NCI-H1417 (cell line): ENCODE measurements at regions not wholly inside any gene's neighbourhood (a gene's known extent, or its start where the extent isn't known, plus 50 kb on each side); places are given as distances from the start of the nearest gene placed in this dataset.
"Not testable (repeated sequence)": the region's sequence is repeated elsewhere in the genome, so short reads cannot be mapped to it uniquely, and the experiment has no call there.

Source experiments
- DNase-seq, 3 experiments: peaks; one replicate each; lab custom pipeline; 2025; lab: John Stamatoyannopoulos, UW

DNA sequence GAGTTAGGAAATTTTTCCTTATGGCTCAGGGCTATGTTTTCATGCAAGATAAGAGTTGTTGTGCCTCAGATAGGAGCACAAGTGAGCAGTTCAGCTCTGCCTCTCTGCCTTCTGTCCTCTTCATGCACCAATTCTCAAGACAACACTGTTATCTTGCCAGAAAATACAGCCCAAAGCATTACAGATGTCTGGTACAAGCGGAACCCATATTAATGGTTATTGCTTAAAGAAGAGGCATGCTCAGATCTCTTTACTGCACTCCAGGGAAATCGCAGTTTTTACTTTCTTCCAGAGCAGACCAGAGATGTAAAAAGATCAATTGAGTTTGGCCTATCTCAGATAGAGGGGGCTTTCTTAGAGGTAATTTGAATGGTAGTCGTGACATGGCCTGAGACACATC is 361.6 kb upstream of the WWC1 start:
- no peak for DNase-seq

DNA sequence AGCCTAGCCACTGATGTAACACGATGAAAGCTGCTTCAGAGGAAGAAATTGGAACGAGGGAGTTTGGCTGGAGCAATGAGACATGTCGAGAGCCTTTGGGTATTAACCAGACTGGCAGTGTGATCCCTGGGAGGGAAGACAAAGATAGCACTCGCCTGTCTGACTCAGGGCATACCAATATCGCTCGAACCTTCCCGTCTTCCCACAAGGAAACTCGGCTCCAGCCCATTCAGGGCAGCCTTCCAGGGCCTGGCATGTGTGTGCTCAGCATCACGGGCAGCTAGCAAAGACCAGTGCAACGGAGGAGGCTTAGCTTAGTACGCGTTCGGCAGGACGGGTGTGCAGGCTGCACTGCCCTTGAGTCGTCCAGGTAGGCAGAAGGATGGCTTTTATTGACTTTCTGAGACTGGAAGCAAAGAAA is 356.9 kb upstream of the WWC1 start:
- no peak for DNase-seq

DNA sequence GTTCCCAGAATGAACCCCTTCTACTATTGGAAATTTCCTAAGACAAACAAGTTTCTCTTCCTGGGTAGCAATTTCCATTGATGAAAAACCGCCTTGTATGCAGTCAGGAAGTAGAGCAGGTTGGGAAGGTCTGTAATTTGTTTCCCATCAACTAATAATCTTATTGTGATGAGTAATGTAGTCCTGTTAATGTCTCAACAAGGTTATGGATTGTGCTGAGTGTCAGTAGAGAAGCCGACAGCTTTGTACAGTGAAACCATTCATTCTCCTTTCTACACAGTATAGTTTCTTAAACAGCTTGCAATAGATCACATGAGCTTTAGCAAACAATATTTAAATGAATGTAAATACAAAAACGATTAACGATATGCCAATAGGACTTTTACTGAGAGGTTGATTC is 355.4 kb upstream of the WWC1 start:
- DNase-seq = no peak

DNA sequence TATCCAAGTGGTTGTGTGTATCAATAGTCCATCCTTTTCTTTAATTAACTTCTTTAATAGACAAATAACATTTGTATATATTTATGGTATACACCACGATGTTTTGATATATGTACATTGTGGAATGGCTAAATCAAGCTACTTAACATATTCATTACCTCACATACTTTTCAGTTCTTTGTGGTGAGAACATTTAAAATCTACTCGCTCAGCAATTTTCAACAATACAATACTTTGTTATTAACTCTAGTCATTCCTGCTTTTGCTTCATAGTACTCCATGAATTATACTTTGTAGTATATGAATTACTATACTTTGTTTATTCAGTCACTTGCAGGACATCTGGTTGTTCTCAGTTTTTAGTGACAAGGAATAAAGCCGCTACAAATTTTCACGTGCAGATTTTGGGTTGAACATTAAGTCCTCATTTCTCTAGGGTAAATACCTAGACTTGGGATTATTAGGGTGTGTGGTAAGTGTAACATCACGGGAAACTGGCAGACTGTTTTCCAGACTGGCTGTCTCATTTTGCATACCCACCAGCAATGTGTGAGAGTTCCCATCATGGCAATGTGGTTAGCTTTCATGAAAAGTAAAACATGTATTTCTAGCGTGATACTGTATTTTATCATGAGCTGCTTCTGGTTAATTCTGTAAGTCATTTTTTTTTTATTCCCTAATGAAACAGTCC is 354.4 kb upstream of the WWC1 start:
- DNase-seq = no peak

DNA sequence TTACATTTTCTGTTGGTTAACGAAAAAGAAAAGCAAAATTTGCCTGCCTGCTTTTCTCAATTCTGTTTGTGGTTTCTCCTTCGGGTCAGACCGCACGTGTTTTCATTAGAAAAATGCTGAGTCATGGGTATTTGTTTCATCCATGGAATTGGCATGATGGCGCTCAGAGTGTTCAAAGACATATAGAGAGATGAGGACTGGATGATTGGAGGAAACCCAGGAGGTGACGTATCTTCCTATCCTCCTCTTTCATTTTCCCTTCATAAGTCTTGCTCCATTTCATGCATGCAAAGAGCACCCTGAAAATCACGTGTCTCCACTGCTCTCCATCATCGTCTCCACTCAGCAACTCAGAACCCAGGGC is 353.8 kb upstream of the WWC1 start:
- no peak for DNase-seq

DNA sequence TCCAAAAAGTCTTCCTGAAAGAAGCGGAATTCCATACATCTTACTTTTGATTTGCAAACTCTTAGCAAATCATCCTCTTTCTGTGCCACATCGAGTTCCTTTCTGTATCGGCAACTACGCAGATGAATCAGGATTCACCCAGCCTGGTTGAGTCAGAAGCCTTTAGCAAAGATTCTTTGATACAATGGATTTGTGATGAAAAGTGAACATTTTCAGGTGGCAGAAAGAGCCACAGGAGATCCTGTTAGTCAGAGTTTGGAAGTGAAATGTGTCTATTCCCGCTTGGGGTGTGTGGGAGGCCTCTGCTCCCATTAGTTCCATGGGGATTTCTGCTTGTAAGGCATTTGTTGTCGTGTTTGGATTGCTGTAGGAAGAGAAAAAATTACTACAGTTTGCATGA is 351.8 kb upstream of the WWC1 start:
- DNase-seq = no peak

DNA sequence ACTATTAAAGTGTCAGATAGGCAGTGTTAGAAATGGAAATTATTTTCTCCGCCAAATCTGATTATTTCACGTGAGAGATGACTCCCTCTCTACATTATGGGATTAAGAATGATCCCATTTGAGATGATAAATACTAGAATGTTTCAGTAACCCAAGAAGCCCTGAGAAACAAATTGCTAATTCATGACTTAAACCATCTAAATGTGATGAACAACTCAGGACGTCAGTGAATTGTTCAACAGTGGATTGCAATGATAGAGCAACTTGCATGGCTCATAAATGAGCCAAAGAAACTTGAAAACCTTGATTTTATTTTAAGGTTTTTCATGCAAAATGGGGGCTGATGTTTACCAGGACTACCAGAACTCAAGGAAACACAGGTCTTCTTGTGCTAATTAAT is 350.5 kb upstream of the WWC1 start:
- no peak for DNase-seq

DNA sequence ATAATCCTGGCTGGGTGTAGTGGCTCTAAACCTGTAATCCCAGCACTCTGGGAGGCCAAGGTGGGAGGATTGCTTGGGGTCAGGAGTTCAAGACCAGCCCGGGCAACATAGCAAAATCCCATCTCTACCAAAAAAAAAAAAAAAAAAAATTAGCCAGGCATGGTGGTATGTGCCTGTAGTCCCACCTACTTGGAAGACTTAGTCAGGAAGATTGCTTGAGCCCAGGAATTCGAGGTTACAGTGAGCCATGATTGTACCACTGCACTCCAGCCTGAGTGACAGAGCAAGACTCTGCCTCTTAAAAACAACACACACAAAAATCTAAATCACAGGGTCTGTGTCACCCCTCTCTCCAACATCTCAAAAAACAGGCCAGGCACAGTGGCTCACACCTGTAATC is 349.9 kb upstream of the WWC1 start:
- not testable (repeated sequence) for DNase-seq

DNA sequence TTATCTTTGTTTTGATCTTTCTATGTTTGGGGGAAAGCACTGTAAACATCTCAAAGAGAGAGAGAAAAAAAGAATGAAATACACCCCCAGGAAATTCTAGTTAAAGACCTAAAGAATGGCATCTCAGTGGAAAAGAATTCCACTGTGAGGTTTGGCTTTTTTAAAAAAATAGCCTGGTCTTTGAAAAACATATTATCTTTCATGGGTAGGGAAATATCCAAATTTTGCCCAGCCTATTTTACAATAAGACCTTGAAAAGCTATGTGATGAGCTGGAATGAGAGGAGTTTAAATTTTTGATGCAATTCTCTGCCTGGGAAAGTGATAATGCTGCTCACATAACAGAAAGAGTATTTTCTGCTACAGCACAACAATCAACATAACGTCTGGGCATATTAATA is 348.1 kb upstream of the WWC1 start:
- DNase-seq = no peak

DNA sequence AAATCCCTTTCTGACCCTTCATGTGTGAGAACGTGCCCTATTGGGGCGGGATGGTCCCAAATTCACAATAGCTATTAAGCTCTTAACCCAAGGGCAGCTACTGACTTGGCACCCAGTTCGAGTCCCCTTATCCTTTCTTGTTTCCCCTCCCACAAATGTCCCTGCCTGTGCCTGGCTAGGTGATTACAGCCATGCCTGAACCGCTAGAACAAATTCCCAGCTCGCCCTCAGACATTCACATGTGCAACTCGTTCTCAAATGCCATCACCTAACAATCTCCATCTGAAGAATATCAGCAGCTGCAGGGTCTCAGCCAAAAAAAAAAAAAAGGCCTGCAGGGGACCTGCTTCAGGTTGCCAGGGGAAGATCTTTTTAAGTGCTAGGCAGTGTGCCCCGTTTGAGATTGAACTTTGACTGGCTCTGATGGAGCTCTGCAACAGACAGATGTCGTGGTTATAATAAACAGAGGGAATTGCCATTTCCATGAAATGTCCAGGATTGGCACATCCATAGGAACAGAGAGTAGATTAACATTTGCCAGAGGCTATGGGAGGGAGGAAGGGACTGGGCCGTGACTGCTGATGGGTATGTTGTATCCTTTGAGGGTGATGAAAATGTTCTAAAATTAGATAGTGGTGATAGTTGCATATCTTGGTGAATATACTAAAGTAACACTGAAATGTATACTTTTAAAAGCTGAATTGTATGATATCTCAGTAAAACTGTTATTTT is 347.2 kb upstream of the WWC1 start:
- no peak for DNase-seq

DNA sequence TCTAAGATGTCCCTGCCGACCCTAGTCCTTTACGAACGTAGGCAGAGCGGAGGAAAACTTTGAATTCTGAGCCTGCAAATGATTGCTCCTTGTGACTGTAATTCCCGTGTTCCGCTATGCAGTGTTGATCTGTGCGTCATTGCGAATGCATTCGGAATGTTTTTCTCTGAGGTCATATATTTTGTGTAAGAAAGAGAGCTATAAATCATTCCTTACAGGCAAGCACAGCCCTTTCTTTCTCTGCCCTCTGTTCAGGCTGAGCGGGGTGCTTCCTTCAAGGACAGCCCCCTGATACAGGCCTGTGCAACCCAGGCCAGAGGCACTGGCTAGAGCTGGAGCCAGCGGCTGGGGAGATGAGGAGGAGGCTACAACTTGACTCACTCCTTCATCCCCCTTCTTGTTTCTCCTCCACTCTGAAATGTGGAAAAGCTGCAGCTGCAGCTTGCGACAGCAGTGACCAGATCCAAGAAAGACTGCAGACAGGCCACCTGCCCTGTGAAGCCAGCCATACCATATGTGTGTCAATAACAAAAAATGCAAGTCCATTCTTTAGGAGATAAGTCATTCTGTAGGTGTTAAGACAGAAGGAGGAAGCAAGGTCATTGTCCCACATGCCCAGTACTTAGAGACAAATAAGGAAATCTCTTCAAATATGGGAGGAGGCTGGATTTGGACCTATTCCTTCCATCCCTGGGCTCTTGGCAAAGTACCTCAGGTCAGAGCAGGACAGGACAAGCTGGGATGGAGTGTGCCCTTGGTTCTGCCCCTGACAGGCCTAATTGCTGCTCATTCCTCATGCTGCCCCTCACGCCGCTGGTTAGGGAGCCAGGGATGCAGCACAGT is 345.7 kb upstream of the WWC1 start:
- DNase-seq = no peak

DNA sequence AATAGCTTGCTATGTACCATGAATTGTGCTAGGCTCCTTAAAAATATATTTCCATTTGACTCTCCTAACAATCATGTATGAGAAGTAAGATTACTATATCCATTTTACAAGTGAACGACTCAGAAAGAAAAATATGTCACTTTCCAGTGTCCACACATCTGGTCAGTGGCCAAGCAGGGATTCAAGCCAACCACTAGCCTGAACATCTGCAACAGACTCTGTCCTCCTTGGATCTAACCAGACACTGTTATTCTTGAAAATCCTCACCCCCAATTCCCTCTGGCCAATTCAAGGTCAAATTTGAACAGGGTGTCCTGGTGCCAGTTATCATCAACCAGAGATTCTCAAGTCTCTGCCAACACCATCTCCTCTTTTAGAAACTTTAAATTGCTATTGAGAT is 344.1 kb upstream of the WWC1 start:
- no peak for DNase-seq

DNA sequence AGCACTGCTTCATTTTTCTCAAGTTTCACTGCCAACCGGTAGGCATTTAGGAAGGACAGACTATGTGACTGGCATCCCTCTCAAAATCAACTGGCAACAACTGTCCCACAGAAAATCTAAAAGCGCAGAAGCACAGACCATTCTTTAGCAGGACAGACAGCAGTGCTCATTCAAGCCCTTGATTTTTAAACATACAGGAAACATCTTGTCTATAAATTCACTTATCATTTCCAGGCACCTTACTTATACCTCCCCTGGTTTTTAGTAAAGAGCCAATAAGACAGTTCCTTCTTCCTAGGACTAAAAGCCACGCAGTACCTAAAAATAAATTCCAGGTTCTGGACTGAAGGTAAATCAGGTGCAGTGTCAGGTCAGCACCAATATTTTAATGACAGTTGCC is 343.2 kb upstream of the WWC1 start:
- no peak for DNase-seq

DNA sequence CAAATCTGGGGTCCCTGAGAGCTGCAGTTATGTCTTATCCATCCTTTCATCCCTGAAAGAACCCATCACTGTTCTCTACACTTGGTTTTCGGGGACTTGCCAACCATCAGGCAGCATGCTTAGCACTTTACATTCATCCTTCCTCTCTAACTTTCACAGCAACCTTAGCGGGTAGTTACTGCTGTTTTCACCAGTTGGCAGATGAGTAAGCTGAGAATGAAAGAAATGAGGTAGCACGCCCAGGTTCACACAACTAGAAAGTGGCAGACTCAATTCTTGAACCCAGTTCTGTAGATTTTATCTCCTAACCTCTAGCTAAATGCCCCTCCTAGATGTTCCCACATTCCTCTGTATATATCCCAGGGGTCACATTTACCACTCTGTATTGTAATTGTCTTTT is 342.0 kb upstream of the WWC1 start:
- DNase-seq = no peak

DNA sequence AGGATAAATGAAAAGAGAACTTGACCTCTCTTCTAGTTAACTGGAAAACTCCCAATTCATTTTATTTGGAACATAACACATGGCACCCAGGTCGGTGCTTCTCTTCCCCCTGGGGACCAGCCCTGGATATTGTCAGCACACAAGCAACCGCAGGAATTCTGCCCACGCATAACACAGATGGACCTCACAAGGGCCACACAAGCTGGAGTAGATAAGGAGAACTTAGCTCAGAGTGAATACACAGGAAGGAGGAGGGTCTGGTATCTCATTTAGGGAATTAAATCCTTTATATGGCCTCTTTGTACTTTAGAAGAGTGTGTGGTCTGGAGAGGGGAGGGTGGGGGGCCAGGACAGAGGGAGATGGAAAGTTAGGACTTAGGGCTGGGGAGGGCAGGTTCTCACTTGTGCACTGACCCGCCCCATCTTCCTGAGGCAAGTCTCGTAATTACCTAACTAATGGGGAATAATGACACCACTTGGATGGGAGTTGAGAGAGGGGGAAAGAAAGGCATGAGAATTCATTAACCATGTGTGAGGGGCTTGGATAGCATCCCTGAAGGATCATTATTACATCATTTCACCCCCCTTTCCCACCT is 341.2 kb upstream of the WWC1 start:
- peak in 1 of 3 experiments; percentile 23 for DNase-seq

DNA sequence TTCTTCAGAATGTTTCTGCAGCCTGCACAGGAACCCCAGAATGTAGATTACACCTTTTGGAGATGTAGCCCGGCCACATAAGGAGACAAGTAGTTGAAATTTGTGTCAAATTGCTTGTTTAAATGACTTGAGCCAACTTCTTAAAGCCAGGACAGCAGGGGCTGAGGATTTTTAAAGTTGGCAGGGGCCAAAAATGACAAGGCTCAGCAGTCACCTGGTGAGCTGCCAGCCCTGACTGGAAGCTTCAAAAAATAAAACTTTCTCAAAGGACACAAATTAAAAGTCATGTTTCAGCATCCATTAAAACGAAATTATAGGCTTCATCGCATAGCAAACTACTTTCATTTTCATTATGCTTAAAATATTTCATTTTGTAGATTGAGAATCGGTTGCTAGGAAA is 340.3 kb upstream of the WWC1 start:
- DNase-seq = no peak

DNA sequence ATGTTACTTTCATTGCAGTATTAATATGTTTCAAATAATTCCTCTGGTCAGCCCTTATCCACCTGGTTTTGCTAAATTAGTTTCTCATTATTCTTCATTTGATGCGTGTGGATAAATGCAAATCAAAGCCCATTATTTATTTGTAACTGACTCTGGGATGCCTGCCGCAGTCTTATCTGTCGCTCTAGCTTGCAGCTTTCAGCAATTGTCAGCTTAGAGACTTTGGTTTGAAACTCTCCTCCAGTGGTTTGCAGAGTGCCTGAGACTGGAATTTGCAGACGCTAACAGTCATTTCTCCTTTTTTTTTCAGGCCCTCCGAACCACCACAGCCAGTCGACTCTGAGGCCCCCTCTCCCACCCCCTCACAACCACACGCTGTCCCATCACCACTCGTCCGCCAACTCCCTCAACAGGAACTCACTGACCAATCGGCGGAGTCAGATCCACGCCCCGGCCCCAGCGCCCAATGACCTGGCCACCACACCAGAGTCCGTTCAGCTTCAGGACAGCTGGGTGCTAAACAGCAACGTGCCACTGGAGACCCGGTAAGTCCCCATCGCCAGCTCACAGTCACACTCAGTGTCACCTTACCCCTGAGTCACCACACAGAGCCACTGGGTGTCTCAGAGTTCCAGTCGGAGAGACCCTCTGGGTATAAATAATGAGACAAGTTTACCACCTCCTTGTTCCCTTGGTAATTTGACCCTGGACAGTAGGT is 339.0 kb upstream of the WWC1 start:
- DNase-seq = no peak

DNA sequence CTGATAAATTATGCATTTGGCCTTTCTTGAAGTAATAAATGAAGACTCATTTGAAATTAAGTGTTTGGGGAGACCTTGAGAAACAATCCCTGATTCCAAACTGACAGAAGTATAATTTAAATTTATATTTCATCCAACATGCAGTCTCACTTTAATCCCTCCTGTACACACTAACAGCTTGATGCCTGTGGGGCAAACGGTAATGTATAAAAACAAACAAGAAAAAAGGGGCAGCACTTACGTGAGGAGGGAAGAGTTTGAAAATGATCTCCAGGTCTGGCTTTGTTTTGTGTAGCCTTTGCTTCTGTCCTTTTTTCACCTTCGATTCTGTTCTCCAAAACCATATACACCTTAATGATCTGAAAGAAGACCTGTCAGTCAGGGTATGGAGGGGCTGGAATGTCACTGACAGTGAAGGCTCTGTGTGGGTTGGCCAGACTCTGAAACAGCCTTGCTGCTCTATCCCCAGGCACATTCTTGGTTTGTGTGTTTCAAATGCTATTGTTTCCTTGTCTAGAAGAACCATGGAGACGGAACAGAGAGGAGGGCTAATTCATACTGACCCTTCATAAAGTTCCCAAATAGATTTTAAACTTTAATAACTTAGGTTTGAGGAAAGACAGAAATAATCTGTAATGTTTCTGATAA is 338.2 kb upstream of the WWC1 start:
- DNase-seq = peak in 2 of 3 experiments; percentile 30 to 67

DNA sequence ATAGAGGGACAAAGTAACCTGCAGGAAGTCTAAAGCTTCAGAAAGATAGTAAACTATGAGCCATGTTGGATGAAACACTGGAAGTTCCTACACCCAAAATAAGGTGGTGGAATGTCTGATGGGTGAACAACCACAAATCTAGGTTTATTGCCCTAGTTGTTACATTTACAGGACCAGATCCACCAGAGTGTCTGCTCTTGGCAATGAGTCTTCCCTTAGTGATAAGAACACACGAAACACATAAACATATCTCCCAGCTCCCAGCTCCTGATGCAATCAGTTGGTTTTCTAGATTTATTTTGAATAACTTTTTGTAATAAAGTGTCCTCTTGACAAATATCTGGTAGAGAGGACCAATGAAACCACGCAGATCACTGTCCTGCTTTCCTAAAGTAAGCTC is 329.7 kb upstream of the WWC1 start:
- DNase-seq = no peak

DNA sequence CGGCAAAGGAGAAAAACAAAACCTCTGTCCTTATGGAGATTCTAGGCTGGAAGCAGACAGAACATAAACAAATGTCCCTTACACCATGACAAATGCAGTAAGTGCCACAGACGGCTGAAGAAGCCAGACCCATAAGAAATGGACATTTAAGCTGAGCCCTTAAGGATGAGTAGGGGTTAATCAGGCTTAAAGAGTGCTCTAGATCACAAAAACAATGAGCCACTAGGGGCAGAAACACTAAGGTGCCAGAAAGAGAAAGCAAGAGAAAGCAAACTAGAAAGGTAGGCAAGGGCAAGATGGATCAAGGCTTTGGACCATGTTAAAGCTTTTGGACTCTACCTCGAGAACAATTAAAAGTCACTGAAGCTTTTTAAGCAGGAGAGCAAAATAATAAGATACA is 326.9 kb upstream of the WWC1 start:
- no peak for DNase-seq

DNA sequence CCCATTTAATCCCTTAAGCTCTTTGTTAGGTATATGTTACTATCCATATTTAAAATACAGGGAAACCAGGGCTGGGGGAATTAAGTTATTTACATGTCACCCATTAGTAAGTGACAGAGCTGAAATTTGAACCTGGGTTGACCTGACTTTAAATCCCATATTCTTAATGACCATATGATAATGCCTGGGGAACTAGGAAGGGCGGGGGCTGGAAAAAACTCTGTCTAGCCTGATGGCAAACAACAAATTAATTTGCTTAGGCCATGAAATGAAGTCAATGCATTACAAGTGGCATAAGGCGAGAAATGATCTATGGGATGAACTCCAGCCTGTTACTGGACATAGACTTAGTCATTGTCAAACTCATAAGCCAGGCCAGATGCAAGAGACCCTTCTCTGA is 325.7 kb upstream of the WWC1 start:
- no peak for DNase-seq
